Upper lobe of right lung (tissue), 1 donor: ENCODE measurements at regions not wholly inside any gene's neighbourhood (a gene's known extent, or its start where the extent isn't known, plus 50 kb on each side); places are given as distances from the start of the nearest gene placed in this dataset.

Experiments used
- ATAC-seq: fragments of 200-7000 bp; cut with Tn5 transposase; one replicate; pipeline ENCODE4 v1.9.1; 2020; ENCODE audit warnings: mild to moderate bottlenecking, moderate library complexity
- DNase-seq: peaks from one replicate; pipeline ENCODE4 v3.0.0-alpha.2; 2020
- H3K27ac ChIP-seq: fragments of 200-600 bp; one replicate; pipeline ENCODE4 v1.8.0; 2022
- H3K27me3 ChIP-seq: fragments of 200-600 bp; one replicate; pipeline ENCODE4 v1.8.0; 2022; ENCODE audit warnings: mild to moderate bottlenecking
- H3K36me3 ChIP-seq: fragments of 200-600 bp; one replicate; pipeline ENCODE4 v1.8.0; 2022
- H3K4me1 ChIP-seq: fragments of 200-600 bp; one replicate; pipeline ENCODE4 v1.8.0; 2022
- H3K4me3 ChIP-seq: fragments of 200-600 bp; one replicate; pipeline ENCODE4 v1.8.0; 2022; ENCODE audit warnings: mild to moderate bottlenecking
- H3K9me3 ChIP-seq: fragments of 200-600 bp; one replicate; pipeline ENCODE4 v1.8.0; 2022
- CTCF ChIP-seq: fragments of 200-600 bp; IDR thresholded peaks from one replicate; pipeline ENCODE4 v1.8.0; 2022; ENCODE audit warnings: antibody characterized with exemption
- intact Hi-C: fragments of 100-400 bp; cut with DNase I; formaldehyde crosslinking; loops from one replicate; pipeline ENCODE4 v1.11.0; 2022
- donor health status: DM: no; HTN: yes; CAD: no; lungs with severe emphysema.

GRCh38 chr4:63799166-63799565 lies 610.1 kb downstream of the TECRL start:
- DNase-seq, result no peak
- H3K4me1 ChIP-seq, result no peaks in the 10 kb centered on the region
- ATAC-seq, result no peak
- TF ChIP-seq CTCF, result no peak
- no peak overlapping the region for H3K4me3 ChIP-seq
- no peak overlapping the region for H3K27ac ChIP-seq
- no peaks in the 10 kb centered on the region for H3K36me3 ChIP-seq
- no peaks in the 10 kb centered on the region for H3K9me3 ChIP-seq
- H3K27me3 ChIP-seq, result no peaks in the 10 kb centered on the region
- intact Hi-C loops, result no loop called here

- Histone ChIP-seq H3K36me3 (no peaks in the 10 kb centered on the region), H3K27ac (no peak overlapping the region), H3K4me1 (no peaks in the 10 kb centered on the region), H3K9me3 (no peaks in the 10 kb centered on the region), H3K27me3 (no peaks in the 10 kb centered on the region), H3K4me3 (no peak overlapping the region)
- ATAC-seq (no peak), DNase-seq (no peak)
- intact Hi-C loops, result no loop called here
- TF ChIP-seq CTCF, result no peak
Observed at GRCh38 chr4:63795301-63795700, 613.9 kb downstream of the TECRL start.

DNA sequence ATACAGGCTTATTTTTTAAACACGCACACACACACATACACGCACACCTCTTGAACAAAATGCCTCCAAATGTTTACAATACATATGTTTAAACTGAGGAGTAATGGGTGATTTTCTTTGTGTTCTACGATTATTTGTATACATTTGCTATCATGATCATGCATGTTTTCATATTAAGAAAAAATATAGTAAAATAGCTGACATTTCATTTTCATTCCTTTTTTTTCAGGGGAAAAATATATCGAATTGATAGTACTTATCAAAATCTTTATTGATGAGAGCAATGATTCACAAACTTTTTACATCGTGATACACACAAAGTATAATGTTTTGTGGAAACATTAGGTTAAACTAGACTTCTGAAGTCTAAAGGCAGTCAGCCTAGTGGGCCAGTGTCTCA lies 618.9 kb downstream of the TECRL start:
- no peaks in the 10 kb centered on the region for H3K27me3 ChIP-seq
- TF ChIP-seq CTCF, result no peak
- H3K4me3 ChIP-seq, result no peak overlapping the region
- H3K9me3 ChIP-seq, result no peaks in the 10 kb centered on the region
- no peak overlapping the region for H3K27ac ChIP-seq
- ATAC-seq, result no peak
- DNase-seq, result no peak
- H3K36me3 ChIP-seq, result no peaks in the 10 kb centered on the region
- intact Hi-C loops, result no loop called here
- no peaks in the 10 kb centered on the region for H3K4me1 ChIP-seq

DNA sequence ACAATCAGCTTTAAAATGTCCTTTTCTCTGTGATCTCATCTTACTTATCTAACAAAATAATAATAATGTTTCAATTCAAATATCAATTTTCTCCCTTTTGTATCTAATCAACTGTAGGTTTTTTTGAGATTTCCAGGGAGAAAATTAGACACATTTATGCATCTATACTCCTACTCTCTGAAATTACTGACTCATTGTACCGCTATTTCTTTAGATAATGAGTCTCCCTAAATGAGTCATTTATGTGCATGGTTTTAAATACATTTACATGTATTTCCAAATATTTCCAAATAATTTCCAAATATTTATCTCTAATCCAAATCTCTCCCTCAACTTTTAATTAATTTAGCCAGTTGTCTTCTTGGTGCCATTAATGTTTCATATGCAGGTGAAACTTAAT lies 621.0 kb downstream of the TECRL start:
- Histone ChIP-seq H3K27ac (no peak overlapping the region), H3K36me3 (no peaks in the 10 kb centered on the region), H3K27me3 (no peaks in the 10 kb centered on the region), H3K4me3 (no peak overlapping the region), H3K4me1 (no peaks in the 10 kb centered on the region), H3K9me3 (no peaks in the 10 kb centered on the region)
- intact Hi-C loops, result no loop called here
- TF ChIP-seq CTCF, result no peak
- no peak for DNase-seq
- ATAC-seq, result no peak

DNA sequence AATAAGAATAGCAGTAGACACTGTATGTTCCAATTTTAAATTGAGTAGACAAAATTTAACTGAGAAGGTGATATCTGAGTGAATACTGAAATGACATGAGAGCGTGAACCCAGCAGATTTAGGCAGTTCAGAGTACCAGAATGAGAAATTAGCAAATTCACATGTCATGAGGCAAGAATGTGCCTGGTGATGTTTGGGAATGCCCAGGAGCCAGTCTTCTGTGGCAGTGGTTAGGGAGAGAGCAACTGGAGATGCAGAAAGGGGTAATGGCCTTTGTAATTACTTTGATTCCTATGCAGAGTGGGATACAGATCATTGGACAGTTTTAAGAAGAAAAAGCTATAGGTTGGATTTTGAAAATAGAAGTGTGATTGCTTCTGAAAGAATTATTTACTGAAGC lies 621.9 kb downstream of the TECRL start:
- H3K27ac ChIP-seq, result no peak overlapping the region
- no peaks in the 10 kb centered on the region for H3K4me1 ChIP-seq
- no peak for TF ChIP-seq CTCF
- H3K36me3 ChIP-seq, result no peaks in the 10 kb centered on the region
- ATAC-seq (no peak), DNase-seq (no peak)
- H3K27me3 ChIP-seq, result no peaks in the 10 kb centered on the region
- intact Hi-C loops, result no loop called here
- no peaks in the 10 kb centered on the region for H3K9me3 ChIP-seq
- H3K4me3 ChIP-seq, result no peak overlapping the region

DNA sequence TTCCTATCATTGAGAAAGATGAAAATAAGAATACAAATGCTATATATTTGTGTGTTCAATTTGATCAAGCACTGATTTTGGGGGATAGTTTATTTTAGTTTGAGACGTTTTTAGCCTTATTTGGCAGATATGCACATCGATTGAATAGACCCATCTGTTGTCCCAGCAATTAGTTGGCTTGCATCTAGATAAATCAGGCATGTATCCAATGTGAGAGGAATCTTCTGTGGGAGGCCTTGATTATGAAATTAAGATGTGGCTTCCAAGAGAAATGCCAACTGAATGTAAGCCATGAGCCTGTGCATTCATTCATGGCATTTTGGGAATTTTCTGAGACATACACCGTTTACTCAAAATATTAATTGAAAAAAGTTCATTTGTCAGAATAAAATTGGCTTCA lies 623.1 kb downstream of the TECRL start:
- Histone ChIP-seq H3K27ac (no peak overlapping the region), H3K4me1 (no peaks in the 10 kb centered on the region), H3K27me3 (no peaks in the 10 kb centered on the region), H3K4me3 (no peak overlapping the region), H3K36me3 (no peaks in the 10 kb centered on the region), H3K9me3 (no peaks in the 10 kb centered on the region)
- DNase-seq (no peak), ATAC-seq (no peak)
- no peak for TF ChIP-seq CTCF
- intact Hi-C loops, result no loop called here
